C4-2B (cell line): ENCODE measurements at regions not wholly inside any gene's neighbourhood (a gene's known extent, or its start where the extent isn't known, plus 50 kb on each side); places are given as distances from the start of the nearest gene placed in this dataset.

Experiments used
- CTCF ChIP-seq: fragments of 450-650 bp; conservative IDR thresholded peaks from 2 replicates; pipeline ENCODE4 v1.5.1; 2017; ENCODE audit warnings: mild to moderate bottlenecking
- ZFX ChIP-seq: fragments of 450-650 bp; IDR thresholded peaks from 2 replicates; pipeline ENCODE4 v1.6.1; 2017

- TF ChIP-seq CTCF (no peak), ZFX (no peak)
Measured at GRCh38 chr20:17837179-17837578, 131.4 kb downstream of the SNX5 start.
